ENCODE measurements at regions not wholly inside any gene's neighbourhood (a gene's known extent, or its start where the extent isn't known, plus 50 kb on each side); places are given as distances from the start of the nearest gene placed in this dataset.
"Not testable (repeated sequence)": the region's sequence is repeated elsewhere in the genome, so short reads cannot be mapped to it uniquely, and the experiment has no call there.

DNA sequence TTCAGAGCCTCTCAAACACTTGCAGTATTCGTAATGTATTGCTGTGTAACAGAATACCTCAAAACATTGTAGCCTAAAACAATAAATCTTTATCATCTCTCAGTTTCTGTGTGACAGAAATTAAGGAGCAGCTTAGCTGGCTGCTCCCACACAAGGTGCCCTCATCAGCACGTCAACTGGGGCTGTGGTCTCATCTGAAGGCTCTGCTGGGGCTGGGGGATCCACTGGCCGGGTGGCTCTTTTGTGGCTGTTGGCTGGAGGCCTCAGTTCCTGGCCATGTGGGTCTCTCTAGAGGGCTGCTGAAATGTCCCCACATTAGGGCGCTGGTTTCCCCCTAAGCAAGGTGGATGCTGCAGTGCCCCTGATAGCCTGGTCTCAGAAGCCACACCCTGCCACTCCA lies 113.4 kb upstream of the CIBAR2 start:
- no peaks in the 10 kb centered on the region for H3K27me3 ChIP-seq (ENCODE audit: control insufficient read depth, insufficient read depth)
- ATAC-seq (no peak), DNase-seq (no peak)
- H3K9me3 ChIP-seq (ENCODE audit: control insufficient read depth, low read length), result no peaks in the 10 kb centered on the region
- H3K27ac ChIP-seq (ENCODE audit: low read length), result no peak overlapping the region
- intact Hi-C loops (cut with DNase I), result no loop called here
- 97% methylated on average over 4 of the region's 4 CpGs for WGBS
- H3K4me3 ChIP-seq (ENCODE audit: low read length), result no peak overlapping the region
- no peaks in the 10 kb centered on the region for H3K4me1 ChIP-seq (ENCODE audit: control insufficient read depth, insufficient read depth, low read length)

DNA sequence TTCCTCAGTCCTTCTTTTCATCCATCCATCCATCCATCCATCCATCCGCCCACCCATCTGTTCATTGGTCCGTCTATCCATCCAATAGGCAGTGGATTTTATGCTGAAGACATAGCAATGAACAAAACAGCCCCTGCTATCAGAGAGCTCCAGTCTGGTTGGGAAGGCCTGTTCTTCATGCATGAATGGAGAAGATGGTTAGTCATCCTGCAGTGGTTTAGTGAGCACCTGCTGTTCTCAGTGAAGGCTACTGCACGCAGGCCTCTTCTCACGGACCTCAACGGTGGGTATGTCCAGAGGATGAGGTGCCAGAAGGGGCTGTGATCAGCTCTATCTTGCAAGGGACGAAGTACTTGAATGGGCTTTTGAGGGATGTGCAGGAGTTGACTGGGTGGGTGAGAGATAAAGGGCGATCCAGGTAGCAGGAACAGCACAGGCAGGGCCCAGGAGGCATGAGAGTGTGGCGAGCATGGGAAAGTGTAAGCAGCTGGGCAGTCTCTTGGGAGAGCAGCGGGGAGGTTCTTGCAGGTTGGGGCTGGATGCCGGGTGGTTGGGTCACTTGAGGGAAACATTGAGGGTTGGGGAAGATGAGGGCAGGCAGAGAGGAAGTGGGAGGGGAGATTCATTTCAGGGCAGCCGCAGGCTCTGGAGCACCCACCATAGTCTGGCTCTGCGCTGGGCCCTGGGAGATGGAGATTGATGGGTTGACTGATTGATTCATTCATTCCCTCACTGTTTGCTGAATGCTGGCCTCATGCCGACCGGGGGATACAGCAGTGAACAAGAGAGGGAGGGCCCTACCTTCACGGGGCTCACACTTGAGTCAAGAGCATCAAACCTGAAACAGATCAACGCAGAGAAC lies 115.0 kb upstream of the CIBAR2 start:
- H3K4me3 ChIP-seq (ENCODE audit: low read length), result no peak overlapping the region
- ATAC-seq (no peak), DNase-seq (no peak)
- peaks cover 2% of the 10 kb centered on the region for H3K4me1 ChIP-seq (ENCODE audit: control insufficient read depth, insufficient read depth, low read length)
- intact Hi-C loops (cut with DNase I), result no loop called here
- no peaks in the 10 kb centered on the region for H3K9me3 ChIP-seq (ENCODE audit: control insufficient read depth, low read length)
- no peaks in the 10 kb centered on the region for H3K27me3 ChIP-seq (ENCODE audit: control insufficient read depth, insufficient read depth)
- WGBS, result 88% methylated on average over 16 of the region's 16 CpGs
- no peak overlapping the region for H3K27ac ChIP-seq (ENCODE audit: low read length)

DNA sequence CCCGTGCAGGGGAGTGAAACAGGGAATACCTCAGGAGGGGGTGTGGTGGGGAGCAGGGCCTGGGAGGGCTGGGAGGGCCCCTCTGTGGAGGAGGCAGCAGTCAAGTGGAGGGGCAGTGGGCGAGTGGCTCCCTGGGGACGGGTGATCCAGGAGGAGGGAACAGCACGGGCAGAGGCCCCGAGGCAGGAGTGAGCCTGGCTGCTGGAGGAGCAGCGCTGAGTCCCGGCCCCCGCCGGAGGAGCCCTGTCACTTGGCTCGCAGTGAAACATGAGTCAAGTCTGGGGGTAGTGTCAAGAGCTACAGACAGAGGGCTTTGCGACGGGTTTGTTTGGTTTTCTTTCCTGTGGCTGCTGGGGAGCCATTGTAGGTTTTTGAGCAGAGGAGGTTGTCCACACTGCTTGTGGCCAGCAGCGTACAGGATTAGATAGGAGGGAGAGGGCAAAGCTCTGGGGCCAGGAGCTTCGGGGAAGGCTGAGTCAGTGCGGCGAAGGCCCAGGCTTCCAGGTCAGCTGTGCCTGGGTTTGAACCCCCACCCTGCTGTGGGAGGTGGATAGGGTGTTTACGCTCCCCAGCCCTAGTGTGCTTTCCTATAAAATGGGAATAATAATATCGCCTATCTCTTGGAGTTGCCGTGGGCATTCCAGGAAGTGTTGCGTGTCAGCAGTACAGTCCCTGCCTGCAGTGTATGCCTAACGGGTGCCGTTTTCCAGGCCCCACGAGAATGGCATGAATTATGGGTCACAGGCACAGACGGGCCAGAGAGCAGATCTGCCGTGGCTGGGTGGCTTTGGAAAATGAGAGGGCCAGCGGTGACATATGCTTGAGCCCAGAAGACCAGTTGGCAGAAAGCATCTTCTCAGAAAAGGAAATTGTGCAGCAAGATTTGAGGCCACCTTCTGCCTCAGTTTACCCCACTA lies 115.9 kb upstream of the CIBAR2 start:
- peak; percentile 38 to 59 for ATAC-seq
- no peak overlapping the region for H3K4me3 ChIP-seq (ENCODE audit: low read length)
- peaks cover 6% of the 10 kb centered on the region for H3K4me1 ChIP-seq (ENCODE audit: control insufficient read depth, insufficient read depth, low read length)
- intact Hi-C loops (cut with DNase I), result no loop called here
- H3K27me3 ChIP-seq (ENCODE audit: control insufficient read depth, insufficient read depth), result no peaks in the 10 kb centered on the region
- WGBS, result 73% methylated on average over 26 of the region's 26 CpGs
- H3K9me3 ChIP-seq (ENCODE audit: control insufficient read depth, low read length), result no peaks in the 10 kb centered on the region
- H3K27ac ChIP-seq (ENCODE audit: low read length), result no peak overlapping the region
- DNase-seq, result peak in 1 of 3 donors; percentile 77

DNA sequence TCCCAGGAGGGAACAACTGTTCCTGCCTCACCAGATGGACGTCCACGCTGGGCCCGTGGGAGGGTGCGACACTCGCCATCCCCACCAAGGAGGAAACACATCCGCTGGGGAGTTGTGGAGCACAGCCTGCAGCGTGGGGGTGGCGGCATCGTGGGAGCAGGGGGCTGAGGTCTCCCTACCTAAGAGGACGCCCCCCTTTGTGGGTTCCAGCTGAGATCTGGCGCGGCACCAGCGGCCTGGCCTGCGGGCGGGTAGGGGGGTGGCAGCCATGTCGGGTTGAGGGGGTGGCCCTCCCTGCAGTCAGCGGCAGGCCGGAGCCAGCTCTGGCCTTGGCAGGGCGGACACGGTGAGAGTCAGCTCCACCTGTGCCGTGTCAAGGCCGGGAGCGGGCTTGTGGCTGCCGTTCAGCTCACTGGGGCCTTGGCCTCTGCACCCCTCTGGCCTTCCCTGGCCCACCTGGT lies 116.7 kb upstream of the CIBAR2 start:
- DNase-seq (no peak), ATAC-seq (no peak)
- Histone ChIP-seq H3K4me1 (ENCODE audit: control insufficient read depth, insufficient read depth, low read length) (peaks cover 6% of the 10 kb centered on the region), H3K27ac (ENCODE audit: low read length) (no peak overlapping the region), H3K27me3 (ENCODE audit: control insufficient read depth, insufficient read depth) (no peaks in the 10 kb centered on the region), H3K9me3 (ENCODE audit: control insufficient read depth, low read length) (no peaks in the 10 kb centered on the region), H3K4me3 (ENCODE audit: low read length) (no peak overlapping the region)
- WGBS, result 84% methylated on average over 24 of the region's 24 CpGs
- intact Hi-C loops (cut with DNase I), result no loop called here

DNA sequence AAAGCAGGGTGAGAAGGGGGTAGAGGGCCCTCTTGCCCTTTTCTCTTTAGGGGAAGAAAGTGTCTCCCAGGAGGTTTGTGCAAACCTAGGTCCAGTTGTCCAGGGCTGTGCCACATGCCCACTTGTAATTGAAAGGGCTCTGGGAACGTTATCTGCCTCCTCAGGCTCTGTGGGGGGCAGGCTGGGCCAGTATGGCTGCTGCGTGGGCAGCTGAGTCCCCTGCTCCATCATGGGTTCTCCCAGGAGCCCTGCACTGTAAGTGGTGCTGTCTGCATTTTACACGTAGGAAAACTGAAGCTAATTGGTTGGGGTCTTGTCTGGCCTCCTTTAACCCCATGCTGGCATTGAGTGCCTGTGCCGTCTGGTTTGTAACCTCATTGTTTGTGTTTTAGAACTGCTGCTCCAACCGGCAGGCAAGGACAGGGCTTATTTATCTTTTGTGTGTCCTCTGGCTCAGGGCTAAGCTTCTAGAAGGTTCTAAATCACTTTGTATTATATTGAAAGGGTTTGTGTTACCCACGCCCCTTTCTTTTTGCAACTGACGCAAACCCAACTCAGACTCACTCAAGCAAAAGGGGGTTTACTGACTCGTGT lies 117.7 kb upstream of the CIBAR2 start:
- Histone ChIP-seq H3K4me1 (ENCODE audit: control insufficient read depth, insufficient read depth, low read length) (peaks cover 6% of the 10 kb centered on the region), H3K27me3 (ENCODE audit: control insufficient read depth, insufficient read depth) (no peaks in the 10 kb centered on the region), H3K4me3 (ENCODE audit: low read length) (no peak overlapping the region), H3K27ac (ENCODE audit: low read length) (no peak overlapping the region), H3K9me3 (ENCODE audit: control insufficient read depth, low read length) (no peaks in the 10 kb centered on the region)
- DNase-seq (no peak), ATAC-seq (no peak)
- intact Hi-C loops (cut with DNase I), result loop anchor here in 1 of 4 donors (5.0 kb wide), 1 partner anchor 68 kb away; no protein-coding TSS in a partner anchor
- WGBS, result 85% methylated on average over 8 of the region's 8 CpGs

DNA sequence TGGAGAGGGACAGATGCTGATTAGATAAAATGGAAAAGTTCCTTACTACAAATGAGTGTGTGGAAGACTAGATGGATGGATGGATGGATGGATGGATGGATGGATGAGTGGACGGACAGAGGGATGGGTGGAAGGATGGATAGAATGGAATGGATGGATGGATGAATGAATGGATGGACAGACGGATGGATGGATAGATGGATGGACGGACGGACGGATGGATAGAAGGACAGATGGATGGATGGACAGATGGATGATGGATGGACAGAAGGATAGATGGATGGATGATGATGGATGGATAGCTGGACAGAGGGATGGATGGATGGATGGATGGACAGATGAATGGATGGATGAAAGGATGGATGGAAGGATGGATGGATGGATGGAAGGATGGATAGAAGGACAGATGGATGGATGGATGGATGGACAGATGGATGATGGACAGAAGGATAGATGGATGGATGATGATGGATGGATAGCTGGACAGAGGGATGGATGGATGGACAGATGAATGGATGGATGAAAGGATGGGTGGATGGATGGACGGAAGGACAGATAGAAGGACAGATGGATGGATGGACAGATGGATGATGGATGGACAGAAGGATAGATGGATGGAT lies 118.6 kb upstream of the CIBAR2 start:
- H3K4me1 ChIP-seq (ENCODE audit: control insufficient read depth, insufficient read depth, low read length); H3K27me3 ChIP-seq (ENCODE audit: control insufficient read depth, insufficient read depth); ATAC-seq; DNase-seq; H3K9me3 ChIP-seq (ENCODE audit: control insufficient read depth, low read length); H3K4me3 ChIP-seq (ENCODE audit: low read length); H3K27ac ChIP-seq (ENCODE audit: low read length): not testable (repeated sequence)
- intact Hi-C loops (cut with DNase I), result loop anchor here in 1 of 4 donors (5.0 kb wide), 1 partner anchor 69 kb away; no protein-coding TSS in a partner anchor
- 98% methylated on average over 6 of the region's 6 CpGs for WGBS

DNA sequence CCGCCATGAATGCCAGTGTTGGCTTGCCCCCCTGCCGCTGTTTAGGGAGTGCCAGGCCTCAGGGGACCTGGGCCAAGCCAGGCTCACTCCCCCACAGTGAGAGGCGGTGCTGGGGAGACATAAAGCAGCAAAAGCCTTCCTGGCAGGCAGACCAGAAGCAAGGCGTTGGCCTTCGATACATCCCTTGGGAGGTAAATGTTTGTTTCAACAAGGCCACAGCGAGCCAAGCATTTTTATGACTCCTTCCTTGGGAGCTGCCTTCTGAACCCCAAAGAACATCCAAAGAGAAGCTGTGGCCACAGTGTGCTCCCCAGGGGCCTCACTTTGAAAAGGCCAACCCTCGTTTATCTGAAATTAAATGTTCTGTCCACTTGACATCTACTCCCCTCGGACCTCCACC lies 119.7 kb upstream of the CIBAR2 start:
- DNase-seq, result peak; percentile 71 to 82 (median 81)
- ATAC-seq, result peak; percentile 19 to 25

DNA sequence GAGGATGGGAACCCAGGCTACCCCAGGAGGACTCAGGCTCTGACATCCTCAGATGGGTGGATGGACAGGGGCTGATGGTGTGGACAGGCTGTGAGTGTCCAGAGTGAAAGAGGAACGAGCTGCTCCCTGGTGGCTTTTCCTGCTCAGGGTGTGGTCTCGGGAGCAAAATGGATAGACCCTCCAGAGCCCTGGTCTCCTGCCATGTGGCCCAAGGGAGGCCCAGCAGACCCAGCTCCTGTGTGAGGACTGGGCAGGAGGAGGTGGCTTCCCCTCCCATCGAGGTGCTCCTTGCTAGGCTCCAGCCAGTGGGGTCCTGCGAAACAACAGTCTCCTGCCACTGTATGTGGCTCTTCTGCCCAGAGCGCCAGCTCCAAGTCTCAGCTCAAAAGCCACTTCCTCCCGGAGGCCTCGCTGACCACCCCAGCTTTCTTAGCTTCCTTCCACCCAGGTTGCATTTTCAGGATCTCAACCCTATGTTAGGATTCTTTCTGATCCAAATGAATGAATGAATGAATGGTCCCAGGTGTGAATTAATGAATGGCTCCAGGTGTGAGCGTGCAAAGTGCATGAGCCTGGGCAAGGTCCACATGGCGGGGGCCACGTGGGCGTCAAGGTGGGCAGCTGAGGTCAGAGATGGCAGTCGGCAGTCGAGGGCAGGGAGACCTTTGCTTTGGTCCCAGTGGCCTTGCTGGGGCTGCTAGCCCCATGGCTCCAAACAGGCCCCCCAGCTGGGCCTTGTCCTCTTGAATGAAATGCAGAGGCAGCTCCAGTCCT lies 120.3 kb upstream of the CIBAR2 start:
- no peak for ATAC-seq
- intact Hi-C loops (cut with DNase I), result loop anchor here in 1 of 4 donors (5.0 kb wide), 1 partner anchor 70 kb away; no protein-coding TSS in a partner anchor
- Histone ChIP-seq H3K4me3 (ENCODE audit: low read length) (no peak overlapping the region), H3K27ac (ENCODE audit: low read length) (peak overlapping the region; percentile 61), H3K4me1 (ENCODE audit: control insufficient read depth, insufficient read depth, low read length) (peaks cover 6% of the 10 kb centered on the region), H3K9me3 (ENCODE audit: control insufficient read depth, low read length) (no peaks in the 10 kb centered on the region), H3K27me3 (ENCODE audit: control insufficient read depth, insufficient read depth) (no peaks in the 10 kb centered on the region)
- WGBS, result 76% methylated on average over 13 of the region's 13 CpGs
- DNase-seq, result peak in 1 of 3 donors; percentile 57

More for the DNA sequence above, 119.7 kb upstream of the CIBAR2 start:
- H3K4me1 ChIP-seq (ENCODE audit: control insufficient read depth, insufficient read depth, low read length), result peaks cover 6% of the 10 kb centered on the region
- WGBS, result 39% methylated on average over 8 of the region's 8 CpGs
- intact Hi-C loops (cut with DNase I), result loop anchor here in 1 of 4 donors (5.0 kb wide), 1 partner anchor 70 kb away; no protein-coding TSS in a partner anchor
- H3K27ac ChIP-seq (ENCODE audit: low read length), result peak overlapping the region; percentile 61
- no peaks in the 10 kb centered on the region for H3K9me3 ChIP-seq (ENCODE audit: control insufficient read depth, low read length)
- no peak overlapping the region for H3K4me3 ChIP-seq (ENCODE audit: low read length)
- no peaks in the 10 kb centered on the region for H3K27me3 ChIP-seq (ENCODE audit: control insufficient read depth, insufficient read depth)

DNA sequence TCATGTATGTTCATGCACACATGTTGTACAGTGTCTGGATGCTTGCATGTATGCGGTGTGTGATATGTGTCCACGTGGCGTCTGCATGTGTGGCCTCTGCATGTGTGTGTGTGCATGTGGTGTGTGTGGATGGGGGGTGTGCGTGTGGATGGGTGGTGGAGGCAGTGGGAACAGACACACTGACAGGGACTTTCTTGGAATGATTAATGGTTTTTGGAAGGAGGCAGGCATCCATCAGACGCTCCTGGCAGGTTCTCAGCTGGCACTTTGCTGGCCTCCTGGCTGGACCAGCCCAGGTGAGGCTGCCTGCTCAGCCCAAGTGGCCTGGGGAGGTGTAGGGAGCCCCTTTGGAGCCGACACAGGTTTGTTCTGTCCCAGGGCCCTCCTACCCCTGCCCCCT lies 121.2 kb upstream of the CIBAR2 start:
- no peaks in the 10 kb centered on the region for H3K9me3 ChIP-seq (ENCODE audit: control insufficient read depth, low read length)
- WGBS, result 97% methylated on average over 6 of the region's 6 CpGs
- DNase-seq (peak in 1 of 3 donors; percentile 47), ATAC-seq (no peak)
- no peak overlapping the region for H3K27ac ChIP-seq (ENCODE audit: low read length)
- intact Hi-C loops (cut with DNase I), result loop anchor here in 1 of 4 donors (5.0 kb wide), 1 partner anchor 71 kb away; no protein-coding TSS in a partner anchor
- H3K4me1 ChIP-seq (ENCODE audit: control insufficient read depth, insufficient read depth, low read length), result peaks cover 6% of the 10 kb centered on the region
- H3K27me3 ChIP-seq (ENCODE audit: control insufficient read depth, insufficient read depth), result no peaks in the 10 kb centered on the region
- H3K4me3 ChIP-seq (ENCODE audit: low read length), result no peak overlapping the region
